Medulla oblongata (tissue), 1 donor: ENCODE measurements at regions not wholly inside any gene's neighbourhood (a gene's known extent, or its start where the extent isn't known, plus 50 kb on each side); places are given as distances from the start of the nearest gene placed in this dataset.

Experiments used
- DNase-seq: peaks from one replicate; pipeline ENCODE4 v3.0.0-alpha.2; 2015; ENCODE audit errors: extremely low spot score

DNA sequence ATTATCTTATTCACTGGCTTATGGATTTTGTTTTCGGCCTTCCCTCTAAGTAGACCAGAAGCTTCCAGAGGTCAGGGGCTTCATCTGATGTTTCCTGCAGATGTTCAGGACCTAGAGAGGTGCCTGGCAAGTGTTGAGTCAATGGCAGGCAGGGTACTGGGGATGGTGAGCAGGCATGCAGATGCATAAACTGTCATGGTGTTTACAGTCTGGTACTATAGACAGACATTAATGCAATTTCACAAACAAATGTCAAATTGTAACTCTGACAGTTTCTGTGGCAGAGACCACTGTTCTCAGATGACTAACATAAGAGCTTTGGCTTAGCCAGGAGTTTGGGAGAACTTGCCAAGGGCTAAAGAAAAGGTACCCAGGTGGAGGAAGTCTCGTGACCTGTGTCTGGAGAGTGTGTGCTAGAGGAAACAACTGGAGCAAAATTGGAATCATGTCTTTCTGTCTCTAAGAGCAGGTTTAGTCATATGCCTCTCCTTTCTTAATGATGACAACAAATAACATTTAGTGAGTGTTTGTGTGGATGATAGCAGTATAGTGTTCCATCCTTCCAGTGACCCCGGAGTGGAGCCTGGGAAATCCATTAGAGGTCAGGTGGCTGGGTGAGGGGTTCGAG is 53.7 kb upstream of the TRAK1 start:
- DNase-seq = no peak

DNA sequence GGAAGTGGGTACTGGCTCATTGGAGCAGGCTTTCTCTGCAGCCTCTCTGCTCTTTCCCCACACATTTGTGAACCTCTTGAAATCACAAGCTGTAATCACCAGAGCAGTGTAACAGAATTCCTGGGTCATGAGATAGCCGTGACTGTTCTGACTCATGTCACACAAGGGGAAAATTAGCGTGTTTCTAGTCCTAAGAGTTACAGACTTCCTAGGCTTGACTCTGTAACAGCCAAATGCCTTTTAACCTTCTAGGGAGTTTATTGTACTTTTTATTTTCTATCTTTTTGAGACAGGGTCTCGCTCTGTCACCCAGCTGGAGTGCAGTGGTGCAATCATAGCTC is 54.7 kb upstream of the TRAK1 start:
- DNase-seq = no peak

DNA sequence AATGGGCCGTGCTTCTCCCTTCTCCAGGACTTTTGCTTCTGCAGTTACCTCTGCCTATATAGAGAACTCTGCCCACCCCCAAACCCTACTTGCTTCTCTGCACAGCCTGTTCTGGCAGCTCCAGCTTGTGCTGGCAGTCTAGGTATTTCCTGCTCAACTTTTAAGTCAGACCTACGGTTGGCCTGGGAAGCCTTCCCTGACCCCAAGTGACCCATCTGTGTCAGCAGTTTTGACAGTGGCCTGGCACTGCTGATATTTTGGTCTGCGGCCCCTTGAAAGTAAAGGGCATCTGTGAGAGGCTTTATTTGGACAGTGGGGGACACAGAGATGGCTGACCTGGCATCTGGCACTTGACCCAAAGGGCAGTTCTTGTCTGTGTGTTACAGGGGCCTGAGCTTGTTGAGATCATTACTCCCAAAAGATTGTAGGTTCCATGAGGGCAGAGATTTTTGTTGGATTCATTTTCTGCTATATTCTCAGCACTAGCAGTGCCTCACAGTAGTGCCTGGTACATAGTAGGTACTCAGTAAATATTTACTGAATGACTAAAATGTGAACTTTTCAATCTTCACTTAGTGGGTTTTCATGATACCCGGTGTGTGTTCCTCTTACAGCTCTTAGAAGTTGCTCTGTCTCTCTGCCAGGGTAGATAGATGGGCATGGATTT is 55.2 kb upstream of the TRAK1 start:
- DNase-seq = no peak

DNA sequence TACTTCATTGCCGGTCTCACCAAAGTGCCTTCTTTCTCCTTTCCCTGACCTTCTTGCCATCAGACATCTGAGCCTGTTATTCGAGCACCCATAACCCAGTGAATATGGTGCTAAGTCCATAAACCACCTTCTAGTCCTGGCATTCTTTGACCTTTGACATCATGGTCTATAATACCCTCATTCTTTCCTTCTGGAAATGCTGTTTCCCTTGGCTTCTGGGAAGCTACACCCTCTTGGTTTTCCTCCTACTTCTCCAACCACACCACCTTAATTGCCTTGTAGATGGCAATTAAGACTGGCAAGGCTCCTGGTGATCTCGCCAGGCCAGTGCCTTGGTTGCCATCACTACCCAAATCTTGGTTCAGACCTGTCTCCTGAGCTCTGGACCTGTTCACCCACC is 56.1 kb upstream of the TRAK1 start:
- DNase-seq = no peak

DNA sequence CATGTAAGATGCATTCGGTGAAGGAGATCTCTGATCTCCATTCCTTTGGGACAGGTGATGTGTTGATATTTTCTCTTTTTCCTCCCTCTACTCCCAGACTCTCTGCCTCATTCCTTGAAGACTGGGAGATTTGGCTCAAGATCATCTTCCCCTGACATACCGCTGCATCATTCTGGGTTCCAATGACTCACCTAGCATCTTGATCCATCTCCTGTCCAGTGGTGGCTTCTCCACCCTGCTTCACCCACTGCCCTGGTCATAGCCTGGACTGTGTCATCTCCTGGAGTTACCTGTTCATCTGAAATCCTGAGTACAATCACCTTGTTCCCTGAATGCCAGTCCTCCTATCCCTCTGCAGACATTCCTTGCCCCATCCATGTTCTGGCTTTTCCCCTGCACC is 57.4 kb upstream of the TRAK1 start:
- DNase-seq = no peak

DNA sequence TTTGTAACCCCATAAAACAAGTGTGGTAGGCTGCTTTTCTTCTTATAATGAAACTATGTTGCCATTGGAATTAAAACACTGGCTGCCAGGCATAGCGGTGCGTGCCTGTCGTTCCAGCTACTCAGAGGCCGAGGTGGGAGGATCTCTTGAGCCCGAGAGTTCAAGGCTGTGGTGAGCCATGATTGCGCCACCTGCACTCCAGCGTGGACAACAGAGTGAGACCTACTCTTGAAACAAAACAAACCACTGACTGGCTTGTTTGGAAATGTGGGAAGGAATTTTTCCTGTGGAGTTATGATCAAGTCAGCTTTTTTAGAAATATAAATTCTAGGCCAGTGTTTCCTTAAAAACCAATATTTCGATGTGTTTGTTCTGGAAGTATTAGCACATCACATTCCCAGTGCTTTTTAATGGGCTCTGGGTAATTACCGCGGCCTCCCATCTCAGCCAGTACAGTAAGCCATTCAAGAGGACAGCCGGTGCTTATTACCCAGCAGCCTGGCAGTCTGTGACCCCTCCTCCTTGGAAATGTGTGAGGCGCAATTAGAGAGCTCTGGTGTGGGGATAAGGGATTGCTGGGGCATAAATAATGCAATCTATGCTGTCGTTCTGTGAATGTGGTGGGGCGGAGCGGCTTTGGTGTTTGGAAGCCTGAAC is 58.3 kb upstream of the TRAK1 start:
- peak; percentile 58 for DNase-seq

DNA sequence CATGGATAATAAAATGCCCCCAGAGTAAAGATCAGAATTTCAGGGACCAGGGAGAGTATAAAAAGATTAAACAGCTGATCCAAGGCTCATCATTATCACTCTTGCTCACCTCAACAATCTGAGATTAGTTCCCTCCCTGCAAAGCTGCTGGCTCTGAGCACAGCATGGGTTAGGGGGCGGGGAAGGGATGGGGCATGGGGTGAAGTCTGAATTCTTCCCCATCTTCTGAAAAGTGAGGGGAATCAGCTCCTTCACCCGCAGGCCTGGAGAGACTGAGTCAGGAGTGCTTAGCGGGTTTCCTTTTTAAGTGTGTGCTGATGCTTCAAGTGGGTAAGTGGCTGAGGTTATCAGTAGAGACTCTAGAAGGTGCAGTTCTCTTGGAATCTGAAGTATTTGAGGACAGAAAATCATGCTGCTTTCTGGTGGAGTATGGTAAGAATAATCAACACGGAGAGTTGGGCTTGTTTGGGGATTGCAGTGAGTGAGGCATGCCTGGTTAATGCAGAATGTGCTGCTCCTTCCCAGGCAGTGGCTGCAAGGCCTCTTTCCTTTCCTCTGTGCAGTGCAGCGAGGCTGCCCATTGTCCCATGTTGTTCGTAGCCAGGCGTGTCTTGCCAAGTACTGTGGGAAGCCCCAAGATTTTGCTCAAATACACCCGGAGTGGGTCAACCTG is 59.2 kb upstream of the TRAK1 start:
- DNase-seq = peak; percentile 65

DNA sequence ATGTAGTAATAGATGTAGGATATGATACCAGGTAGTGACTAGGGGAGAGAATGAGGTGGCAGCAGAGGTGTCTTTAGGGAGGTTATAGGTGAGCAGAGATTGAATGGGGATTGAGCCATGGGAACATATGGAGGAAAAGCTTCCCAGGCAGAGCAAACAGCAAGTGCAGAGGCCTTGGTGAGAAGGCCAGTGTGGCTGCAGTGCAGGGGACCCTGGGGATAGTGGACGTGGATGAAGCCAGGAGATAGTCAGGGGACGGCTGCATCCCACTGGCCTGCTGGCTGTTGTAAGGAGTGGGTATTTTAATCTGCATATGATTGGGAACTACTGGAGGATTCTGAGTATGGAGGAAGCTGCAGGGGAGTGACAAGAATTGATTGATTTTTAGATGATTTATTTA is 62.7 kb upstream of the TRAK1 start:
- no peak for DNase-seq

DNA sequence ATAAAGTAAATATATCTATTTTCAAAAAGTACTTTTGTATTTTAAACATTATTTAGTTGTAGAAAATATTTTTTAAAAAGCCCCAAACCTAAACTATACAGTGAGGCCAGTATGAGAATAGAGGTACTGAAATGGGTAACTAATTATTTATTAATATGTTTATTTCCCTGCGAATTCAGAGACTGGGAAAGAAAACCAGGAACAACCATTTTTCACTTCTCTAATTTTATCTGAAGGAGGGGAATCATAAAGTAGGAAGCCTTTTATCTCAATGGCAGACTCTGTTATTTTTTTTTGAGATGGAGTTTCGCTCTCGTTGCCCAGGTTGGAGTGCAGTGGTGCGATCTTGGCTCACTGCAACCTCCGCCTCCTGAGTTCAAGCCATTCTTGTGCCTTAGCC is 63.6 kb upstream of the TRAK1 start:
- DNase-seq = no peak

DNA sequence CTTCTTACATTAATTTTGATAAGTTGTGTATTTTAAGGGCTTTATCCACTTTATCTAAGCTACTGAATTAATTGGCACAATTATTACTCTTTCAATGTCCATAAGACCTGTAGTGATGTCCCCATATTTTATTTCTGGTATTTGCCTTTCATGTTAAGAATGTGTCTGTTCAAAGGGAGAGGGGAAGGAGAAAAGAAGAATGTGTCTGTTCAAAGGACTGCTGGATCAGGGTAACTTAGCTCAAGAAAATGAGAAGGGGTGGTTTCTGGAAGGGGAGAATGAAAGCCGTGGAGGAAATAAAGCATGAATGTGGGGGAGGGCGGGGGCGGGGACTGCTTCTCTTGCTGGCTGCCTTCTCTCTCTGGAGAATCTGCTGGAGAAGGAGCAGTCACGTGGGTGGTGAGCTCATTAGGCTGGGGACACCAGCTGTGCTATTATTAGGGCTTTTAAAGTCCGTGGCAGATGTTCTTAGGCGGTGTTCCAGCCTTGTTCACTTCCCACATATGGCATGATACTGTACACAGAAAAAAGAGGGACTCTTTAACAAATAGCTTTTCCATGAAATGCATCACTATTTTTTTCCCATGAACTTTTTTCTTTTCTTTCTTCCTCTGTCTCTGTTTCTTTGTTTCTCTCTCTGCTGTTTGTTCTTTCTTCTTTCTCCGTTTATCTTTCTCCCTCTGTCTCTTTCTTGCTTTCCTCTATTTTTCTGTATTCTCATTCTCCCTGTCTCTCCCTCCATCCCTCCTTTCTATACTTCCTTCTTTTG is 63.7 kb upstream of the ULK4 start:
- peak; percentile 97 for DNase-seq

DNA sequence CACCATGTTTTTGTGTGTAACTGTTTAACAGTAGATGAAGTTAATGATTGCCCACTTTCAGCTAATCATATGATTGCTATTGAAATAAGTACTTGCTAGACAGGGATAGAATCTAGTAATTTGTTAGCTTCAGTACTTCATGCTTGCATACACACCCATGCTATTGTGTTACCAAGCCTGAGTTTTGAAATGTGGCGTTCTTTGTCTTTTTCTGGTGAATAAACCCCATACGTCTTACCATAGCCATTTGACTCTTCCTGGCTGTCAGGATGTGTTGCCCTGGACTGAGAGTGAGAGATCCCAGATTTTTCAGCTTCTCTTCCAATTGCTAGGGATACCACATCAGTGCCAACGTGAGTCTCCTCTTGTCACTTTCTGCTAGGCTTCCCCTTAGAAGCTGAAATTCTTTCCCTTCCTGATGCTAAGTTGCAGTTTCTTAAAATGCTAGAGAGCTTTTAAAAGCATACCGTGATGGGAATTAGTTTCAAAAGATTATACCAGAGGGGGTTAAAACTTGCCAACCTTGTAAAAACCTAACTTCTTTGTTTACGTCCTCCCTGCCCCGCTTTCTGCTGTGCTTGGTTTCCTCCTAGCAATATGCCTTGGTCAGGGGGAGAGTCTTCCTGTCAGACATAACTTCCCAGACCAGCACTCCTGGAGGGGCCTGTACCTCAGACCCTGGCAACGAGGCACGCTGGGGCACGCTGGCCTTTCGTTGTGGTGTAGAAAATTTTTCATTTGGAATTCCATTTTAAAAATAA is 62.9 kb upstream of the ULK4 start:
- peak; percentile 80 for DNase-seq

DNA sequence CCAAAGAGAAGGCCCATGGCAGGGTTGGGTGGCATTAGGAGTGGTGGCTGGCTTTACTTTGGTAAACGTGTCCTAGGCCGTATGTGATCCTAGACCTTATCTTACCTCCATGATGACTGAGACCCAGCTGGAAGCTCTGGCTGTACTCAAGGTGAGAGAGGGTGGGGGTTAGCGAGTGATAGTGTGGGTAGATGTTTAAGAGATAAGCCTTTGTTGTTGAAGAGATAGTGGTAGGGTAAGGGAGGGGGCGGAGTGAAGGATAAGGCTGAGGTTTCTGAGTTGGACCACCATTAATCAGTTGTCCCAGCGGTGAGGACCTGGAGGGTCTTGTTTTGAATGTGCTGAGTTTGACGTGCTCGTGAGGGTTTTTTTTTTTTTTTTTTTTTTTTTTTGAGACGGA is 61.5 kb upstream of the ULK4 start:
- DNase-seq = no peak

DNA sequence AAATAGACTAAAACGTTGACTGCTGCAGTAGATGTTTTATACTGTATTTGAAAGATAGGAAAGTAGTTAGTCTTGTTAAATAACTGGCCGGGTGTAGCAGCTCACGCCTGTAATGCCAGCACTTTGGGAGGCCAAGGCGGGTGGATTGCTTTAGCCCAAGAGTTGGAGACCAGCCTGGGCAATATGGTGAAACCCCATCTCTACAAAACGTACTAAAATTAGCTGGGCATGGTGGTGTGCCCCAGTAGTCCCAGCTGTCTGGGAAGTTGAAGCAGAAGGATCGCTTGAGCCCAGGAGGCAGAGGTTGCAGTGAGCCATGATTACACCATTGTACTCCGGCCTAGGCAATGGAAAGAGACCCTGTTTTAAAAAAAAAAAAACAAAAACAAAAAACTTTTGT is 60.5 kb upstream of the ULK4 start:
- no peak for DNase-seq

DNA sequence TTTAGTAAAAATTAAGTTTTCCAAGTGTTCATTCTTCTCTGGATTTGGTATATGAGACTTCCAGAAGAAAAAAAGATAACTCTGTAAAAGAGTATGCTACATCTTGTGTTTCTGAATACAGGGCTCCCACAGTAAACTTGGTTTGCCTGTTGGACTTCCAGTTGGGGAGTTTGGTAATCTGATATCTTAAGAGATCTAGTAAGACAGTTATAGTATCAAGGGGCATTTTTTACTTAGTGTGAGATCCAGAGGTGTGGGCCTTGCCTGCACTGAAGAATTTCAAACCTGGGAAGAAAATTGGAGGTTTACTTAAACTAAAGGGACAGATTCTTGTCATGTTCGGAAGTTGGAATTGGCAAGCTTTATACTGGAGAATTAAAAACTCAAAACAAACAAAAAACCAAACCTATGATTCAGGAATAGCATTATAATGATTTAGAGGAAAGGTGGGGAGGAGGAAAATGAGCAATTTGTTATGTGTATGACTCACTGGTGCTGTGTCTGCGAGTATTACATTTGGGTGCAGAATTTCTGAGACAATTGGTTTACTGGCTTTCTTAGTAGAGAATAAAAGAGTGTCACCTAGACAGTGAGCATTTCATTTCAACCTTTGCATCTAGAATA is 58.9 kb upstream of the ULK4 start:
- DNase-seq = no peak

DNA sequence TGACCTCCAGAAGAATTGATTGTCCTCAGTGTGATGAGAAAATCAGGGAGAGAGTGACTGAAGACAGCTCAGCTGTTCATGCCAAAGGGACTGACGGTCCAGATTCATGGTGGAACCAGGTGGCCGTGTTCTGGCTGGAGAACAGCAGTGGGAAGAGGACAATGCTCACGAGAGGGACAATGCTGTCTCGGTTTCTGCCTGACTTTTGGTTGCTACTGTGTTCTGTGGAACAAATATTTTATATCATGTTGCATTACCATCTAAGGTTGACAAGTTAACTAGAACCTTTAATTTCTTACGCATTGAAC is 58.0 kb upstream of the ULK4 start:
- DNase-seq = no peak

DNA sequence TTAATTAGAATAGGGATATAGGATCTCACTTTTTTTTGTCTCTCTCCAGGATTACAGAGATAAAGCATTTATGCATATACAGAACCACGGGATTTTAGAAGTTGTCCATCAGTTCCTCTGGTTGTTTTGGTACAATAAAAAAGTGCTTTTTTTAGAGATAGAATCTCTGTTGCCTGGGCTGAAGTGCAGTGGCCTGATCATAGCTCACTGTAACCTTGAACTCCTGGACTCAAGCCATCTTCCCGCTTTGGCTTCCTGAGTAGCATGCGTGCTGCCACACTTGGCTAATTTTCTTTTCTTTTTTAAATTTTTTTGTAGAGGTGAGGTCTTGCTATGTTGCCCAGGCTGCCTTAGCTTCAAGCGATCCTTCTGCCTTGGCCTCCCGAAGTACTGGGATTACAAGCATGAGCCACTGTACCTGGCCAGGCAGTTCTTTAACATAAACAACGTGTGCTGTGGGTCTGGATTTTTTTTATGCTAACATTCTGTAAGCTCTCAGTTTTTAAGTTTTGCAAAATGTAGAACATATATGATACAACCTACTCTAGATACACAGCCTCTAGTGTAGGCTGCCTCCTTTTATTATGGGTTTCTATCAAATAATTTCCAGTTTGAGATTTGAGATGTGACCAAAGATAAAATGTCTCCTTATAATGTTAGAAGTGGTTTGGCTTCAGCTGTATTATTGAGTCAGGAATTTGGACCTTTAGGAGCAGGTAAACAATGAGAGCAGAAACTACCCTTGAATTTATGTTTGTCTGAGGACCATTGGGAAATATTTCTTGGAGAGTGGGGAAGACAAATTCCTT is 57.4 kb upstream of the ULK4 start:
- DNase-seq = no peak

DNA sequence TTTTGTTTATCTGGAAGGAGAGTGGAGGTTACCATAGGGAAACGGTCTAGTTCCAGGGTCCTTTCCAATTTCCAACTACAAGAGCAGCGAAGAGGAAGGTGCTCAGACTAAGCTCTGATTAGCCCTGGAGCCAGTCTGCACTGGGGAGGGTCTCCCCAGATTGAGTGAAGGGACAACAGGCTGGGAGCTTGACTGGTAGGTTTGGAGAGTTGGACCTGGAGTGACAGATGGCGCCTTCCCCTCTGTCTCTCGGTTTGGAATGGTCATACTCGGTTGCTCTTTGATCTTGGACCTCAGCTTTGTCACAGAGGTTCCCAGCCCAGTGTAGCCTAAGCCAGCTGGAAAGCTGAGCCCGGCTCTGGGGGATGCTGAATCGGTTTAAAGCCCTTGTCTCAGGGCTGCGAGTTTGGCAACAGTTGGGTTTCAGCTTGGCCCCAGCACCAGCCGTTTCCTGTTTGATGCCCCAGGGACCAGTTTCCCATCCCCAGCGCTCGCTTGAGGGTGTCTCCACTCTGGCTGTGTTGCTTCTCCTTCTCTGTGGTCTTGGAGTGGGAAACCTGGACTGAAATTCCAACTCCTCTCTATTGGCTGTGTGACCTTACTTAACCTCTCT is 53.1 kb upstream of the ULK4 start:
- peak; percentile 60 for DNase-seq

DNA sequence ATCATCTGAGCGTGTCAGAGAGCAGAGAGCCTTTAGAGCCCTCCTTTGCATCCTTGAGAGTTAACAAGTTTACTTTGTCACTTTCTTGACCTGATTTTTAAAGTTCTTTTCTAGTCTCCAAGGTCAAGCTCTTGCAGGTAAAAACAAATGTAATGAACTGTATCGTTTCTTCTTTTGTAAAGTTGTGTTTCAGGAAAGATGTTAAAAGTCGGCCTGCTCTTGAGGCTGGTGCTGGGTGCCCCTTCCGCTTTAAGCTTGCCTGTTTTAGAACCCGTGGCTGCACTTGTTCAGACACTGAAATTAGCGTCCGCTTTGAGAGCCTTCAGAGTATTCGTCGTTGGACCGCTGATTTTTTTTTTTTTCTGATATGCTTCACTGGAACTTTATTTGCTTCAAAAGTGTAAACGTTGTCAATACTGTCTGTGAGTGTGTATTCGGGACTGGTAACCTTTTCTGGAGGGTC is 52.6 kb upstream of the ULK4 start:
- peak; percentile 67 for DNase-seq

DNA sequence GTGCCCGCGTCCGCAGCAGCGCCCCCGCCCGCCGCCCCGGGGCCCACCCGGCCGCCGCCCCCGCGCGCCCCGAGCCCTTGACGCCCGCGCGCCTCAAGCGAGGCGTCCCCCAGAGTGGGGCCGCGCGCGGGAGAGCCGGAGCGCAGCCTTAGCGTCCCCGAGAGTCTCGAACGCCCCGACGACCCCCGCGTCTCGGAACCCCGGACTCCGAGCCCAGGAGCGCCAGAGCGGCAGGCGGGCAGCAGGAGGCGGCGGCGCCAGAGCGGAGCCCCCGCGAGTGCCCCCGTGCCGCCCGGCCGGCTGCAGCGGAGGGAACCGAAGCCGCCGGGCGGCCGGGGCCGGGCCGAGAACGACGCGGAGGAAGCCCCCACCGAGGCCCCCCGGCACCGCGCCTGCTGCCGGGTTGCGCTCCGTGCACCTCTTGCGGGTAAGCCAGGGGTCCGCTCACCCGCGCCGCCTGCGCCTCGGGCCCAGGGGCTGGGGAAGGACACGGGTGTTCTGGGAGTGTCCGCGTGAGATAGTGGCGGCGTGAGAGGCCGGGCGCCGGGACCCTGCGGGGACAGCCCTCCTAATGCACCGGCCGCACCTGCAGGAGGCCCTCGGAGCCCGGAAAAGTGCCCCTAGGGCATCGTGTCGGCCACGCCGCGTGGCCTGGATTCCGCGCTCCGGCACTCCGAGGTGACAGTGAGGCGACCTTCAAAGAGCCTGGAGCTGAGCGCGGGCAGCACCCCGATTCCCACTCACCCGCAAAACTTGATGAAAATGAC is 52.0 kb upstream of the ULK4 start:
- no peak for DNase-seq
